ENCODE measurements at regions not wholly inside any gene's neighbourhood (a gene's known extent, or its start where the extent isn't known, plus 50 kb on each side); places are given as distances from the start of the nearest gene placed in this dataset.

DNA sequence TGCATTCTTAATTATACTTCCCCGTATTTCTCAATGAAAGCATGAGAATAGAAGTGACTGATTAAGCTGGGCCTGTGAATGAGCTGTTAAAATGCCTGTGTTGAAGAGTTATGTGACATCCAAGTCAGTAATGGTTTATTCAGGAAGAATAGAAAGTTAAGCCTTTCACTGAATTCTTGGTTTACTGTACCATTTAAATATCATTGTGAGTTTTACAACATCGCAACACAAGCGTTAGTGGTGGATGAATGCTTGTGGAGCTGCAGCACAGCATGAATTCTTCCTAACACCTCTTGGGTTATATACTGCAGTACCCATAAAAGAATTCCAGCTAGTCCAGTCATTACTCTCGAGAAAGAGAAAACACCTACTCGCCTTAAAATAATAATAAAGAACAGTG, 257.8 kb downstream of the JRKL start:
- TF ChIP-seq, protein P1, sequence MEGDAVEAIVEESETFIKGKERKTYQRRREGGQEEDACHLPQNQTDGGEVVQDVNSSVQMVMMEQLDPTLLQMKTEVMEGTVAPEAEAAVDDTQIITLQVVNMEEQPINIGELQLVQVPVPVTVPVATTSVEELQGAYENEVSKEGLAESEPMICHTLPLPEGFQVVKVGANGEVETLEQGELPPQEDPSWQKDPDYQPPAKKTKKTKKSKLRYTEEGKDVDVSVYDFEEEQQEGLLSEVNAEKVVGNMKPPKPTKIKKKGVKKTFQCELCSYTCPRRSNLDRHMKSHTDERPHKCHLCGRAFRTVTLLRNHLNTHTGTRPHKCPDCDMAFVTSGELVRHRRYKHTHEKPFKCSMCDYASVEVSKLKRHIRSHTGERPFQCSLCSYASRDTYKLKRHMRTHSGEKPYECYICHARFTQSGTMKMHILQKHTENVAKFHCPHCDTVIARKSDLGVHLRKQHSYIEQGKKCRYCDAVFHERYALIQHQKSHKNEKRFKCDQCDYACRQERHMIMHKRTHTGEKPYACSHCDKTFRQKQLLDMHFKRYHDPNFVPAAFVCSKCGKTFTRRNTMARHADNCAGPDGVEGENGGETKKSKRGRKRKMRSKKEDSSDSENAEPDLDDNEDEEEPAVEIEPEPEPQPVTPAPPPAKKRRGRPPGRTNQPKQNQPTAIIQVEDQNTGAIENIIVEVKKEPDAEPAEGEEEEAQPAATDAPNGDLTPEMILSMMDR (IDR thresholded peaks at IDR 0.05; ENCODE audit: low read depth, low read length) = no peak
- DNase-seq (ENCODE audit: low read depth in 2 of 2) = no peak
- no peak overlapping the region for H3K4me3 ChIP-seq (replicated peaks in 1 of 2; ENCODE audit: low read depth in 2 of 2, low read length in 2 of 2)

DNA sequence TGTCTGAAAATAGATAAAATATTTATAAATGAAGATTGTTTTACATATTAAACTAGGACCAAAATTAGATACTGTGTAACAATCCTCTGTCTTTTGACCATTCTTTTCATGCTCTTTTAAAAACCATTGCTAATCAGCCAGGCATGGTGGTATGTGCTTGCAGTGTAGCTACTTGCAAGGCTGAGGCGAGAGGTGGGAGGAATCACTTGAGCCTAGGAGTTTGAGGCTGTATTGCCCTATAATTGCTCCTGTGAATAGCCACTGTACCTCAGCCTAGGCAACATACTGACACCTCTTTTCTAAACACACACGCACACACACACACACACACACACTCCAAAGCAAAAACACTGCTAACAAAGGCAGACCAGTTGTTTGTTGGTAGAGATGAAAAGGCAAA, 259.2 kb downstream of the JRKL start:
- TF ChIP-seq, protein P1 (IDR thresholded peaks at IDR 0.05; ENCODE audit: low read depth, low read length) = no peak
- no peak overlapping the region for H3K4me3 ChIP-seq (replicated peaks in 1 of 2; ENCODE audit: low read depth in 2 of 2, low read length in 2 of 2)
- no peak for DNase-seq (ENCODE audit: low read depth in 2 of 2)

DNA sequence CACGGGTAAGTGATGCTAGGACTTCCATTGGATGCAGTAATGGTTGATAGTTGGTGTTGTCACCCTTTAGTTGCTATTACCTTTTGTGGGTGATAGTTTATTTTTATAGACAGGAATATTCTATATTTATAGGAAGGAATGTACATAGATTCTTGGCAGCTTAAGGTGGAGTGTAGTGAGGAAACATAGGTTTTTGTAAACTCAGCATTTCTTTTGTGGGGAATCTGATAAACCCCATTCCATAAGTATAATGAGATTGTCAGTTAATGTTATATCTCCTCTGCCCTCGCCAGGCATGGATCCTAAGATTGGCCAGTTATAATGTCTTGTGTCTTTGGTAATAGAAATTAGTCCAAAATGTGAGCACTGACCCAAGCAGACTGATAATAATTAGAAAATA, 262.7 kb downstream of the JRKL start:
- DNase-seq (ENCODE audit: low read depth in 2 of 2) = no peak
- TF ChIP-seq, protein P1 (IDR thresholded peaks at IDR 0.05; ENCODE audit: low read depth, low read length) = no peak
- H3K4me3 ChIP-seq (replicated peaks in 1 of 2; ENCODE audit: low read depth in 2 of 2, low read length in 2 of 2) = no peak overlapping the region

DNA sequence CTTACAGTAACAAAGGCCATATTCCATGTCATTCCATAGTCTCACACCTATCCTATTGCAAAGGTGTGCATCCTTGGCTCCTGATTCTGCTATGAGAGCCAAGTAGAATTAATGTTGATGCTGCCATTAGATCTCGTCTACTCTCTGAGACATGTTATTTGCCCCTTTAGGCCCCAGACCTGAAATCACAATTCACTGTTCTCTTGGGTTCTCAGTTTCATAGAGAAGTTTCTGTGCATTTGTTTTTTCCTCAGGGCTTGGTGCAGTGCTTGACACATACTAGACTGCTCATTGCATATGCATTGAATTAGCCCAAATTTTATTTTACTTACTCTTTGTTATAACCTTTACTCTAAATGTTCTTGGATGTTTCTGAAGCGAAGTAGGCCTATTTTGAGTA, 265.7 kb downstream of the JRKL start:
- DNase-seq (ENCODE audit: low read depth in 2 of 2) = no peak
- TF ChIP-seq, protein P1 (IDR thresholded peaks at IDR 0.05; ENCODE audit: low read depth, low read length) = no peak
- H3K4me3 ChIP-seq (replicated peaks in 1 of 2; ENCODE audit: low read depth in 2 of 2, low read length in 2 of 2) = no peak overlapping the region

DNA sequence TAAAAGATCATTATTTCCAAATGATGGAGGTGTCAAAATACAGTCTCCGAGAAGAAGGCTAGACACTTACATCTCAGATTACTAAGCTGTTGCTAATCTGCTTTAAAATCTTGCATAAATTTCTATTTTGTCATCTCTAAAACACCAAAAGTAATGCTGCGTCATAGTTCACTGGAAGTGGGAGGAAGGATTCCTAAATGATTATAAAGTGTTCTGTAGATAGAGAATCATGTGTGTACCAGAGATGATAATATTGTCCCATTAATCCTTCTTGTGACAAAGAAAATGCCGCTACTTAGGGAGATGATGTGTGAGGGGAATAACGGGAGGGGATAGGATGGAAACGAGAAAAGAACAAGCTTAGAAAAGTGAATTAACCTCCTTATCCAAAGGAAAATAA, 268.6 kb downstream of the JRKL start:
- no peak for DNase-seq (ENCODE audit: low read depth in 2 of 2)
- H3K4me3 ChIP-seq (replicated peaks in 1 of 2; ENCODE audit: low read depth in 2 of 2, low read length in 2 of 2) = no peak overlapping the region
- TF ChIP-seq, protein P1 (IDR thresholded peaks at IDR 0.05; ENCODE audit: low read depth, low read length) = no peak

DNA sequence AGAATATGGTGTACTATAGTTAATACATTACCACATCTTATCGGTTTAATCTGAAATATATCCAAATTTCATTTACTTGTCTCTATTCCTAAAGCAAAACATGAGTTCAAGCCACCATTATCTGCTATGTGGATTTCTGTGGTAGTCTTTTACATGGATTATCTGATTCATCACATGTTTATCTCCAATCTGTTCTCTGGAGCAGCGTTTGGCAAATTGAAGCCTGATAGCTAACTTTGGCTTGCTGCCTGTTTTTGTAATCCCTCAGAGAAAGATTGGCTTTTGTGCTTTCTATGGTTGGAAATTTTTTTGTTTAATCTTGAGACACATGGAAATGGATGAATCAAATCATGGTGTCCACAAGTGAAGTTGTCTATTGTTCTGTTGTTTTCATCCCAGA, 274.3 kb downstream of the JRKL start:
- peak in 1 of 2 donors; percentile 1 for DNase-seq (ENCODE audit: low read depth in 2 of 2)
- H3K4me3 ChIP-seq (replicated peaks in 1 of 2; ENCODE audit: low read depth in 2 of 2, low read length in 2 of 2) = no peak overlapping the region
- TF ChIP-seq, protein P1 (IDR thresholded peaks at IDR 0.05; ENCODE audit: low read depth, low read length) = no peak

DNA sequence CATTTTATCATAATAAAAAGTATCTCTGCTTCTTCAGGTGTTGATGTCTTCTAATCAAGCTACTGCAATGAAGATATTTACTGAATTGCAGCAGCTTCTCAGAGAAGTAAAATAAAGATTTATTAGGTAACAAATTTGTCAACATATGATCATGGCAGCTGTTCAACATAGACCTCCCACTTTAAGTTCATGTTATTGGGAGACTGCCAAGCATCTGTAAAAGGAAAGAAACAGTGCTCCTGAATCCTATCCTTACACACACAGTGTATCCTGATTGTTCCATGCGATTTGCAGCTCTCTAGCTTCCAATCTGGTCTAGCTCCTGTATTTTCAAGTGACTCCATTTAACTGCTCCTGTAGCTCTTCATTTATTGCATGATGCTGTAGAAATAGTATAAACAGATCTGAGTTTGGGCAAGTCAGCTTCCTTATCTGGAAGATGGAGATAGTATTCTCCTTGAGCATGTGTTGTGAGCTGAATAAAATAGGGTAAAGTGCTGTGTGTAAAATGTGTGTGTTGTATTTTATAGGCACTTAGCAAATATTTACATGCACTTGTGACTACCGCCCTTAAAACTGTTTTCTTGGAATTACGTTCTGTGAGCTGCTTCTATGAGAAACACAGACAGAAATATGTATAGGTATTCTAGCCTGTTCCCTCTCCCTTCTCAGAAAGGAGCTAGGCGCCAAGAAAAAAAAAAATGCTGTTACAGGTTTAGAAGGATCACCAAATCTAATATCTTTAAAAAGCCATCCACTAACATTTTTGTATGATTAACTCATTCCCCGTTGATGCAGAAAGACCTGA, 290.6 kb downstream of the JRKL start:
- no peak for DNase-seq (ENCODE audit: low read depth in 2 of 2)
- TF ChIP-seq, protein P1 (IDR thresholded peaks at IDR 0.05; ENCODE audit: low read depth, low read length) = no peak
- no peak overlapping the region for H3K4me3 ChIP-seq (replicated peaks in 1 of 2; ENCODE audit: low read depth in 2 of 2, low read length in 2 of 2)
